ENCODE measurements at regions not wholly inside any gene's neighbourhood (a gene's known extent, or its start where the extent isn't known, plus 50 kb on each side); places are given as distances from the start of the nearest gene placed in this dataset.

- TF ChIP-seq CTCF (conservative IDR thresholded peaks at IDR 0.05 in 1 of 2, IDR thresholded peaks at IDR 0.05 in 1 of 2; ENCODE audit: extremely low read depth in 1 of 2, insufficient read depth in 1 of 2, low read depth in 1 of 2, low read length in 2 of 2) (no peak), EZH2 (IDR thresholded peaks at IDR 0.05; ENCODE audit: borderline replicate concordance, low read length) (no peak)
Observed at GRCh38 chr5:111813537-111813936, 56.5 kb upstream of the NREP start.
